Osteoblast (primary cell): ENCODE measurements at regions not wholly inside any gene's neighbourhood (a gene's known extent, or its start where the extent isn't known, plus 50 kb on each side); places are given as distances from the start of the nearest gene placed in this dataset.

ENCODE experiments used
- DNase-seq: peaks from one replicate; pipeline ENCODE4 v3.0.0; 2011; ENCODE audit warnings: low spot score, mixed read lengths; ENCODE audit not compliant: insufficient read length; ENCODE audit errors: missing footprints
- H2AFZ ChIP-seq: 2 replicates; pipeline ENCODE4 v1.6.0; 2011; ENCODE audit warnings: mild to moderate bottlenecking, low read length
- H3K27ac ChIP-seq: 2 replicates; pipeline ENCODE4 v1.5.1; 2011; ENCODE audit warnings: mild to moderate bottlenecking, low read depth, low read length, moderate library complexity
- H3K27me3 ChIP-seq: 2 replicates; pipeline ENCODE4 v1.6.0; 2012; ENCODE audit warnings: mild to moderate bottlenecking, control low read depth, inconsistent platforms, low read length, moderate library complexity; ENCODE audit not compliant: insufficient read depth
- H3K36me3 ChIP-seq: 2 replicates; pipeline ENCODE4 v1.5.1; 2011; ENCODE audit warnings: mild to moderate bottlenecking, low read length, control low read depth, moderate library complexity; ENCODE audit not compliant: insufficient read depth
- H3K4me1 ChIP-seq: 2 replicates; pipeline ENCODE4 v1.5.1; 2011; ENCODE audit warnings: mild to moderate bottlenecking, low read length, control low read depth, moderate library complexity; ENCODE audit not compliant: insufficient read depth
- H3K4me2 ChIP-seq: 2 replicates; pipeline ENCODE4 v1.6.0; 2011; ENCODE audit warnings: mild to moderate bottlenecking, low read length; ENCODE audit not compliant: insufficient read depth
- H3K4me3 ChIP-seq: fragments of 200-600 bp; sonication (generic); 3 replicates; pipeline ENCODE4 v1.5.1; 2012; ENCODE audit warnings: mild to moderate bottlenecking, low read length, inconsistent platforms; ENCODE audit not compliant: insufficient read depth
- H3K79me2 ChIP-seq: 2 replicates; pipeline ENCODE4 v1.6.0; 2012; ENCODE audit warnings: mild to moderate bottlenecking, low read length, control low read depth, inconsistent platforms; ENCODE audit not compliant: insufficient read depth
- H3K9me3 ChIP-seq: 2 replicates; pipeline ENCODE4 v1.5.1; 2011; ENCODE audit warnings: low read depth, low read length, control low read depth
- H4K20me1 ChIP-seq: 2 replicates; pipeline ENCODE4 v1.6.0; 2012; ENCODE audit warnings: mild to moderate bottlenecking, low read length, control low read depth; ENCODE audit not compliant: insufficient read depth
- CTCF ChIP-seq: IDR thresholded peaks from 2 replicates; pipeline ENCODE4 v1.5.1; 2011; ENCODE audit warnings: mild to moderate bottlenecking, low read depth, low read length, moderate library complexity; ENCODE audit errors: extremely low read depth

DNA sequence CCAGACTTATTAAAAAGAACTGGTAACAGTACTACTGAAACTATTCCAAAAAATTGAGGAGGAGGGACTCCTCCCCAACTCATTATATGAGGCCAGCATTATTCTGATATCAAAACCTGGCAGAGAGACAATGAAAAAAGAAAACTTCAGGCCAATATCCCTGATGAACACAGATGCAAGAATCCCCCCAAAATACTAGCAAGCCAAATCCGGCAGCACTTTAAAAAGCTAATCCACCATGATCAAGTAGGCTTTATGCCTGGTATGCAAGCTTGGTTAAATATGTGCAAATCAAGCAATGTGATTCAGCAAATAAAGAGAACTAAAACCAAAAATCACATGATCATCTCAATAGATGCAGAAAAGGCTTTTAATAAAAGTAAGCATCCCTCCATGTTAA, 2271.0 kb upstream of the C9orf72 start:
- no peaks in the 10 kb centered on the region for H3K27me3 ChIP-seq
- H3K9me3 ChIP-seq, result no peaks in the 10 kb centered on the region
- no peak overlapping the region for H2AFZ ChIP-seq
- TF ChIP-seq CTCF, result no peak
- H3K4me3 ChIP-seq, result no peak overlapping the region
- no peak for DNase-seq
- no peaks in the 10 kb centered on the region for H4K20me1 ChIP-seq
- no peaks in the 10 kb centered on the region for H3K79me2 ChIP-seq
- H3K4me2 ChIP-seq, result no peak overlapping the region
- H3K4me1 ChIP-seq, result no peaks in the 10 kb centered on the region
- no peaks in the 10 kb centered on the region for H3K36me3 ChIP-seq
- no peak overlapping the region for H3K27ac ChIP-seq

DNA sequence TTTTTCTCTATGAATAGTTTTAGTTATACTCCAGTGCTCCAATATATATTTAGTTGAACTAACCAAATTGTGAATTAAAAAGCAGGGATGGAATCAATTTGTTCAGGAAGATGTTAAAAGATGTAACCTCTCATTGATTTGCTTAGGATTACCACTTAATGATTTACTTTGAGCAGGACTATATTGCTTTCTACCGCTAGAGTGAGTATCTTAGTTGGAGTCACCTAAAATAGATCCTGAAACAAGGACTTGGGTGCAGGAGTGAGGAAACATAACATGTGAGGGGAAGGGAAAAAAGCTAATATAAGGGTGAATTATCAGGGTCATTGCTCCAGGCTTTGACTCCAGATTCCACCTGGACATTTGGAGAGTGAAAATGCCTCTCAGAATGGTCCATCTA, 2277.4 kb upstream of the C9orf72 start:
- H3K4me3 ChIP-seq, result no peak overlapping the region
- no peak overlapping the region for H2AFZ ChIP-seq
- H3K27me3 ChIP-seq, result no peaks in the 10 kb centered on the region

GRCh38 chr9:29861803-29862202, 2288.5 kb upstream of the C9orf72 start:
- Histone ChIP-seq H4K20me1 (no peaks in the 10 kb centered on the region), H3K4me1 (no peaks in the 10 kb centered on the region), H3K36me3 (no peaks in the 10 kb centered on the region), H3K27me3 (no peaks in the 10 kb centered on the region), H3K79me2 (no peaks in the 10 kb centered on the region), H3K27ac (no peak overlapping the region), H3K4me2 (no peak overlapping the region), H3K9me3 (no peaks in the 10 kb centered on the region), H2AFZ (no peak overlapping the region), H3K4me3 (no peak overlapping the region)
- no peak for TF ChIP-seq CTCF
- no peak for DNase-seq

More for the DNA sequence above, 2277.4 kb upstream of the C9orf72 start:
- no peak overlapping the region for H3K27ac ChIP-seq
- H3K36me3 ChIP-seq, result no peaks in the 10 kb centered on the region
- H3K4me1 ChIP-seq, result no peaks in the 10 kb centered on the region
- no peaks in the 10 kb centered on the region for H3K79me2 ChIP-seq
- H3K4me2 ChIP-seq, result no peak overlapping the region
- H3K9me3 ChIP-seq, result no peaks in the 10 kb centered on the region
- TF ChIP-seq CTCF, result no peak
- no peak for DNase-seq
- no peaks in the 10 kb centered on the region for H4K20me1 ChIP-seq

DNA sequence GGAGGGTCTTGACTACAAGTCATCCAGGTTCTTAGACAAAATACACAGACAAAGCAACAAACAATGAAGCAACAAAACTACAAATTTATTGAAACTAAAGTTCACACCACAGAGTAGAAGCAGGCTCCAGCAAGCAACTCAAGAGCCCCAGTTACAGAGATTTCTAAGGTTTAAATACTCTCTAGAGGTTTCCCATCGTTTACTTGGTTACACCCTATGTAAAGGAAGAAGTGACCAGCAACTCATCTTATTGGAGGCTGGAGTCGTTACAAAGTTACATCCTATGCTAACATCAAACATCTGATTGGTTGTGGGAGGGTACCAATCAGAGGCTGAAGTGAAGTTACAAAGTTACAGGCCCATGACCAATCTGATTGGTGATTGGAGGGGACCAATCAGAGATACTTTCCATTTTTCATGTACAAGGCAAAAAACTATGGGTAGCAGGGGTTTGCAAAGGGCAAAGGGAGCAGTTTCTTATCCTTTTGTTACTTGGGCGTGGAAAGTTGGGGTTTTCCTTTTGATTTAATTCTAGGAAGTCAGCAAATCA, 2292.6 kb upstream of the C9orf72 start:
- Histone ChIP-seq H3K9me3 (no peaks in the 10 kb centered on the region), H3K4me3 (no peak overlapping the region), H3K27me3 (no peaks in the 10 kb centered on the region), H4K20me1 (no peaks in the 10 kb centered on the region), H3K27ac (no peak overlapping the region), H3K4me2 (no peak overlapping the region), H3K79me2 (no peaks in the 10 kb centered on the region), H2AFZ (no peak overlapping the region), H3K4me1 (no peaks in the 10 kb centered on the region), H3K36me3 (no peaks in the 10 kb centered on the region)
- TF ChIP-seq CTCF, result no peak
- no peak for DNase-seq
